NCI-H1694 treated with DMSO at 0.1 percent for 48 hours (cell line): ENCODE measurements at regions not wholly inside any gene's neighbourhood (a gene's known extent, or its start where the extent isn't known, plus 50 kb on each side); places are given as distances from the start of the nearest gene placed in this dataset.

Experiments
- DNase-seq: peaks from one replicate; lab custom pipeline; 2025; lab: John Stamatoyannopoulos, UW

GRCh38 chr18:28406533-28406932 is 229.6 kb upstream of the CDH2 start:
- no peak for DNase-seq

GRCh38 chr18:28404694-28405093 is 227.8 kb upstream of the CDH2 start:
- DNase-seq: no peak

GRCh38 chr18:28399781-28400362 is 222.9 kb upstream of the CDH2 start:
- DNase-seq: no peak

- no peak for DNase-seq
Observed at GRCh38 chr18:28398471-28398870, 221.5 kb upstream of the CDH2 start.

- no peak for DNase-seq
Observed at GRCh38 chr18:28390022-28390421, 213.1 kb upstream of the CDH2 start.

GRCh38 chr18:28382215-28382879 is 205.4 kb upstream of the CDH2 start:
- DNase-seq: no peak

- DNase-seq: no peak
Observed at GRCh38 chr18:28372186-28372585, 195.3 kb upstream of the CDH2 start.

- DNase-seq: no peak
Observed at GRCh38 chr18:28366676-28367075, 189.7 kb upstream of the CDH2 start.

GRCh38 chr18:28365411-28365831 is 188.5 kb upstream of the CDH2 start:
- no peak for DNase-seq

- DNase-seq: no peak
Observed at GRCh38 chr18:28363124-28363523, 186.2 kb upstream of the CDH2 start.

- DNase-seq: no peak
Observed at GRCh38 chr18:28359176-28359575, 182.2 kb upstream of the CDH2 start.

- DNase-seq: no peak
Observed at GRCh38 chr18:28357766-28358401, 181.0 kb upstream of the CDH2 start.

GRCh38 chr18:28350821-28351220 is 173.9 kb upstream of the CDH2 start:
- DNase-seq: no peak

- DNase-seq: no peak
Observed at GRCh38 chr18:28342231-28342630, 165.3 kb upstream of the CDH2 start.

- no peak for DNase-seq
Observed at GRCh38 chr18:28338316-28338715, 161.4 kb upstream of the CDH2 start.

GRCh38 chr18:28334516-28334915 is 157.6 kb upstream of the CDH2 start:
- DNase-seq: no peak

- DNase-seq: no peak
Observed at GRCh38 chr18:28332071-28332470, 155.1 kb upstream of the CDH2 start.

- no peak for DNase-seq
Observed at GRCh38 chr18:28331551-28331950, 154.6 kb upstream of the CDH2 start.

- DNase-seq: no peak
Observed at GRCh38 chr18:28313602-28314001, 136.7 kb upstream of the CDH2 start.

GRCh38 chr18:28288784-28289183 is 111.9 kb upstream of the CDH2 start:
- no peak for DNase-seq

- no peak for DNase-seq
Observed at GRCh38 chr18:28287146-28287545, 110.2 kb upstream of the CDH2 start.

- no peak for DNase-seq
Observed at GRCh38 chr18:28284132-28284531, 107.2 kb upstream of the CDH2 start.

GRCh38 chr18:28281400-28281799 is 104.5 kb upstream of the CDH2 start:
- DNase-seq: no peak

GRCh38 chr18:28269750-28270149 is 92.8 kb upstream of the CDH2 start:
- DNase-seq: no peak
